K562 (cell line): ENCODE measurements at regions not wholly inside any gene's neighbourhood (a gene's known extent, or its start where the extent isn't known, plus 50 kb on each side); places are given as distances from the start of the nearest gene placed in this dataset.

Source experiments
- FIP1L1 ChIP-seq: fragments of 200-400 bp; formaldehyde crosslinking; IDR thresholded peaks from 2 replicates; pipeline ENCODE4 v1.6.1; 2018; ENCODE audit warnings: mild to moderate bottlenecking, low read depth, low read length; ENCODE audit not compliant: poor library complexity, severe bottlenecking
- FOXM1 ChIP-seq, 2 experiments: fragments of 450-650 bp in 1 of 2; sonication (generic) in 1 of 2; formaldehyde crosslinking in 1 of 2; IDR thresholded peaks; 2 replicates each; pipeline versions ENCODE4 v1.6.1 to v1.9.0; 2017 to 2022; ENCODE audit warnings: low read depth in 2 of 2, mild to moderate bottlenecking in 2 of 2, missing genetic modification reagents in 1 of 2, moderate library complexity in 1 of 2
- KDM2B ChIP-seq: fragments of 250-450 bp; sonication (Bioruptor Pico); IDR thresholded peaks from 2 replicates; pipeline ENCODE4 v1.8.0; 2021; ENCODE audit warnings: mild to moderate bottlenecking, moderate library complexity
- MECOM ChIP-seq: fragments of 250-450 bp; sonication (Bioruptor Pico); IDR thresholded peaks from 2 replicates; pipeline ENCODE4 v1.8.0; 2022; ENCODE audit warnings: inconsistent platforms
- NCOA6 ChIP-seq: fragments of 450-650 bp; IDR thresholded peaks from 2 replicates; pipeline ENCODE4 v1.6.1; 2017; ENCODE audit warnings: mild to moderate bottlenecking
- NFIC ChIP-seq: fragments of 450-650 bp; IDR thresholded peaks from 2 replicates; pipeline ENCODE4 v1.6.1; 2017; ENCODE audit warnings: mild to moderate bottlenecking, inconsistent platforms
- POLR2G ChIP-seq: fragments of 200-400 bp; formaldehyde crosslinking; IDR thresholded peaks from 2 replicates; pipeline ENCODE4 v1.6.1; 2017; ENCODE audit warnings: low read depth, mild to moderate bottlenecking, antibody characterized with exemption, low read length, moderate library complexity
- POLR3A ChIP-seq: IDR thresholded peaks from 2 replicates; pipeline ENCODE4 v1.6.1; 2011; ENCODE audit warnings: borderline replicate concordance, mild to moderate bottlenecking, moderate library complexity; ENCODE audit not compliant: insufficient read length, insufficient read depth; ENCODE audit errors: extremely low read depth
- RAD51 ChIP-seq: fragments of 450-650 bp; IDR thresholded peaks from 2 replicates; pipeline ENCODE4 v1.7.1; 2016; ENCODE audit warnings: low read depth, mild to moderate bottlenecking, borderline replicate concordance
- SREBF2 ChIP-seq: sonication (generic); formaldehyde crosslinking; IDR thresholded peaks from 2 replicates; pipeline ENCODE4 v1.4.0; 2020; ENCODE audit warnings: mild to moderate bottlenecking, missing genetic modification reagents
- TBL1XR1 ChIP-seq, 2 experiments: IDR thresholded peaks; 2 replicates each; pipeline ENCODE4 v1.6.1; 2012; ENCODE audit warnings: improper control_type of control experiment in 2 of 2, low read length in 2 of 2, mild to moderate bottlenecking in 1 of 2
- THRAP3 ChIP-seq: fragments of 450-650 bp; IDR thresholded peaks from 2 replicates; pipeline ENCODE4 v1.6.1; 2016; ENCODE audit warnings: mild to moderate bottlenecking, inconsistent platforms, borderline replicate concordance
- TRIM28 ChIP-seq: fragments of 450-650 bp; IDR thresholded peaks from 2 replicates; pipeline ENCODE4 v1.6.1; 2017
- ZNF431 ChIP-seq: sonication (generic); formaldehyde crosslinking; IDR thresholded peaks from 2 replicates; pipeline ENCODE4 v1.8.0; 2022; ENCODE audit warnings: mild to moderate bottlenecking, missing genetic modification reagents
- ZNF77 ChIP-seq: fragments of 250-450 bp; sonication (Bioruptor Pico); IDR thresholded peaks from 2 replicates; pipeline ENCODE4 v1.5.0; 2020
- TF ChIP-seq, protein P1 (sequence below), 2 experiments: fragments of 450-650 bp in 1 of 2; sonication (generic) in 1 of 2; formaldehyde crosslinking in 1 of 2; IDR thresholded peaks in 1 of 2; conservative IDR thresholded peaks in 1 of 2; 2 replicates each; pipeline versions ENCODE4 v1.6.1 to v1.8.1; 2016 to 2023; ENCODE audit warnings: mild to moderate bottlenecking in 2 of 2, moderate library complexity in 2 of 2, inconsistent platforms in 1 of 2, missing genetic modification reagents in 1 of 2
- TF ChIP-seq, protein P2 (sequence below): sonication (generic); formaldehyde crosslinking; IDR thresholded peaks from 2 replicates; pipeline ENCODE4 v1.8.0; 2022; ENCODE audit warnings: missing genetic modification reagents, mild to moderate bottlenecking, moderate library complexity, borderline replicate concordance
- TF ChIP-seq, protein P3 (sequence below): fragments of 250-450 bp; sonication (Bioruptor Pico); IDR thresholded peaks from 2 replicates; pipeline ENCODE4 v1.5.0; 2021; ENCODE audit warnings: mild to moderate bottlenecking, moderate library complexity
- TF ChIP-seq, protein P4 (sequence below), 2 experiments: fragments of 150-350 bp in 1 of 2; IDR thresholded peaks; 2 replicates each; pipeline ENCODE4 v1.6.1; 2012 to 2016; ENCODE audit warnings: low read depth in 2 of 2, low read length in 2 of 2, mild to moderate bottlenecking in 1 of 2, moderate library complexity in 1 of 2

DNA sequence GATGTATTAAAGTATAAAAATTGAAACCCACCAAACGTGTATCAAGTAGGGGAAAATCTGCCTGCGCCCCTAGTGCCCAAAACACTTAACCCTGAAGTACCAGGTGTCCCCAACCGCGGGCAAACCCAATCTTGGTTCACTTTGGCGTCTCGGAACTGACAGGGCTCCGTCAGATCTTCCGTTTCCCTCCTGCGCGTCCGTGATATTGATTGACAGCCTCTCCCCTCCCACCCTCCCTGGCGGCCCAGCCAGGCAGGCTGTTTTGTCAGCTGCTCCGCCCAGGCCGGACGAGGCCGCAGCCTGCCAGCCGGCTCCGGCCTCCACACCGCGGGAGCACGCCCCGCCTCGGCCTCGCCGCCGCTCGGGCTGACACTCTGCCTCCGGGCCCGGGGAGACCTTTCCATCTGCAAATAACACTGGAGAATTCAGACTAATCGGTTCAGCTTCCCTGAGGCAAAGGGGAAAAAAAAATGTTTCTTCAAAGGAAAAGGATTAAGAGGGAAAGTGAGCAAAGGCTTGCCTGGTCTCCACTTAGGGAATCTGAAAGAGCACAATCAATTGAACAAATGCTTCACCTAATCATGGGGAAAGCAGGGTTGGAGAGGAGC is 234.9 kb upstream of the MCHR2 start (continued):
- no peak for TF ChIP-seq KDM2B (CRISPR knock-in tag)
- TF ChIP-seq, protein P1, sequence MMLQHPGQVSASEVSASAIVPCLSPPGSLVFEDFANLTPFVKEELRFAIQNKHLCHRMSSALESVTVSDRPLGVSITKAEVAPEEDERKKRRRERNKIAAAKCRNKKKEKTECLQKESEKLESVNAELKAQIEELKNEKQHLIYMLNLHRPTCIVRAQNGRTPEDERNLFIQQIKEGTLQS (IDR thresholded peaks at IDR 0.05) = no peak
- TF ChIP-seq, protein P1 (CRISPR knock-in tag; conservative IDR thresholded peaks at IDR 0.05) = no peak
- peak; percentile 88 for TF ChIP-seq POLR2G
- TF ChIP-seq FOXM1 (IDR thresholded peaks at IDR 0.05; ENCODE audit: low read depth) = no peak
- TF ChIP-seq FOXM1 (CRISPR knock-in tag; IDR thresholded peaks at IDR 0.05; ENCODE audit: low read depth) = no peak
- TF ChIP-seq THRAP3 = no peak
- no peak for TF ChIP-seq TRIM28
- no peak for TF ChIP-seq ZNF431 (CRISPR knock-in tag)
- TF ChIP-seq SREBF2 (CRISPR knock-in tag) = no peak
- 0 out of 2 replicates have a peak, but pooled peaks have one; percentile 21 for TF ChIP-seq MECOM (CRISPR knock-in tag)
- no peak for TF ChIP-seq POLR3A
- TF ChIP-seq RAD51 = no peak
- no peak for TF ChIP-seq ZNF77
- TF ChIP-seq, protein P2, sequence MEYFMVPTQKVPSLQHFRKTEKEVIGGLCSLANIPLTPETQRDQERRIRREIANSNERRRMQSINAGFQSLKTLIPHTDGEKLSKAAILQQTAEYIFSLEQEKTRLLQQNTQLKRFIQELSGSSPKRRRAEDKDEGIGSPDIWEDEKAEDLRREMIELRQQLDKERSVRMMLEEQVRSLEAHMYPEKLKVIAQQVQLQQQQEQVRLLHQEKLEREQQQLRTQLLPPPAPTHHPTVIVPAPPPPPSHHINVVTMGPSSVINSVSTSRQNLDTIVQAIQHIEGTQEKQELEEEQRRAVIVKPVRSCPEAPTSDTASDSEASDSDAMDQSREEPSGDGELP (CRISPR knock-in tag) = peak; percentile 89
- TF ChIP-seq TBL1XR1 (IDR thresholded peaks at IDR 0.05; ENCODE audit: low read length in 2 of 2) = no peak
- no peak; the same call in 1 of the 2 replicates for TF ChIP-seq NFIC
- TF ChIP-seq, protein P3, sequence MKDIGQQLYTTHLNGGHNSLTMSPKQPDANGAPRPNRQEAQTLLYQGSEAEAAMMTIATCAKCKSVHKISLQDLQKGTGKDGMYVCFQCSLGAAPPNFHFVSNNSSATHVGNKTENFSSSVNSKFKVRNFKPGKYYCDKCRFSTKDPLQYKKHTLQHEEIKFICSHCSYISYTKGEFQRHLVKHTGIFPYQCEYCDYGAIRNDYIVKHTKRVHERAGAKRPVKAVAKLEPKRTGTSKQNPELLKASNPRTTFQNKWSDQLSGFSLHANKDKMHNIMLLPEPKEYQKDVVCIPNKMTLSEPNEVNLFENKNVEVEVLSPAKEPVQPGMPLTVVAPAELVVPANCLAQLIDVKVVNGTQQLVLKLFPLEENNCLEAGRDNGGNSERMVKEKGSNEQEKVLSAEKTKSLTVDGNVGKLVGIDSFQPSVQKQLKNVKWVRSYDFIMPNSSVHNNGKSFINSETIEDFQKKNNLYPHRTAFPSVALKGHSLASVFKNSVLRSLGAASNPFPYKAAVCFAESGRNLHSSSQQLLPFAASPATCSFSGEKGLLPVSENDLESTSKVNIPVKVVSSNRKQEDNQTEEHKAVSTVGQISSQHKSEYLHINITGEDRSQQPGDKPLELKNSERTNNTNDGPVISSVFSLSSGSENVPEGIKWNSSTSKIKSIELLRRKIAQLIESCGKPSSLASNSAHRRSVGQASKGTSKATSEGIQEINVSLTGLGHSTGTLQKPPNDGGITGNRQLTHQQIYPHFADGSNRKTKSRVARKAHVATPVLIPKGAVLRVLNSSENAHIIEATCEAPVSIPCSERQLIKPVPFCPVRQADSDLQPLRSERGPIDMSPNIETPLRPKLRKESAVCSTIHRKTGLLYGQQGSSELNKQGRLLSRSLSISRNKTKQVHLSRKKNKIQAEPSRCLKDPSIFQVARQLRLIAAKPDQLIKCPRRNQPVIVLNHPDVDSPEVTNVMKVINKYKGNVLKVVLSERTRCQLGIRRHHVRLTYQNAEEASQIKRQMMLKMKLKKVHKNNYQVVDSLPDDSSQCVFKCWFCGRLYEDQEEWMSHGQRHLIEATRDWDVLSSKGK (CRISPR knock-in tag) = no peak
- TF ChIP-seq, protein P4, sequence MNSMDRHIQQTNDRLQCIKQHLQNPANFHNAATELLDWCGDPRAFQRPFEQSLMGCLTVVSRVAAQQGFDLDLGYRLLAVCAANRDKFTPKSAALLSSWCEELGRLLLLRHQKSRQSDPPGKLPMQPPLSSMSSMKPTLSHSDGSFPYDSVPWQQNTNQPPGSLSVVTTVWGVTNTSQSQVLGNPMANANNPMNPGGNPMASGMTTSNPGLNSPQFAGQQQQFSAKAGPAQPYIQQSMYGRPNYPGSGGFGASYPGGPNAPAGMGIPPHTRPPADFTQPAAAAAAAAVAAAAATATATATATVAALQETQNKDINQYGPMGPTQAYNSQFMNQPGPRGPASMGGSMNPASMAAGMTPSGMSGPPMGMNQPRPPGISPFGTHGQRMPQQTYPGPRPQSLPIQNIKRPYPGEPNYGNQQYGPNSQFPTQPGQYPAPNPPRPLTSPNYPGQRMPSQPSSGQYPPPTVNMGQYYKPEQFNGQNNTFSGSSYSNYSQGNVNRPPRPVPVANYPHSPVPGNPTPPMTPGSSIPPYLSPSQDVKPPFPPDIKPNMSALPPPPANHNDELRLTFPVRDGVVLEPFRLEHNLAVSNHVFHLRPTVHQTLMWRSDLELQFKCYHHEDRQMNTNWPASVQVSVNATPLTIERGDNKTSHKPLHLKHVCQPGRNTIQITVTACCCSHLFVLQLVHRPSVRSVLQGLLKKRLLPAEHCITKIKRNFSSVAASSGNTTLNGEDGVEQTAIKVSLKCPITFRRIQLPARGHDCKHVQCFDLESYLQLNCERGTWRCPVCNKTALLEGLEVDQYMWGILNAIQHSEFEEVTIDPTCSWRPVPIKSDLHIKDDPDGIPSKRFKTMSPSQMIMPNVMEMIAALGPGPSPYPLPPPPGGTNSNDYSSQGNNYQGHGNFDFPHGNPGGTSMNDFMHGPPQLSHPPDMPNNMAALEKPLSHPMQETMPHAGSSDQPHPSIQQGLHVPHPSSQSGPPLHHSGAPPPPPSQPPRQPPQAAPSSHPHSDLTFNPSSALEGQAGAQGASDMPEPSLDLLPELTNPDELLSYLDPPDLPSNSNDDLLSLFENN (IDR thresholded peaks at IDR 0.05; ENCODE audit: low read depth in 2 of 2, low read length in 2 of 2) = no peak
- no peak for TF ChIP-seq NCOA6
- no peak for TF ChIP-seq FIP1L1
